ENCODE measurements at regions not wholly inside any gene's neighbourhood (a gene's known extent, or its start where the extent isn't known, plus 50 kb on each side); places are given as distances from the start of the nearest gene placed in this dataset.
"Not testable (repeated sequence)": the region's sequence is repeated elsewhere in the genome, so short reads cannot be mapped to it uniquely, and the experiment has no call there.

DNA sequence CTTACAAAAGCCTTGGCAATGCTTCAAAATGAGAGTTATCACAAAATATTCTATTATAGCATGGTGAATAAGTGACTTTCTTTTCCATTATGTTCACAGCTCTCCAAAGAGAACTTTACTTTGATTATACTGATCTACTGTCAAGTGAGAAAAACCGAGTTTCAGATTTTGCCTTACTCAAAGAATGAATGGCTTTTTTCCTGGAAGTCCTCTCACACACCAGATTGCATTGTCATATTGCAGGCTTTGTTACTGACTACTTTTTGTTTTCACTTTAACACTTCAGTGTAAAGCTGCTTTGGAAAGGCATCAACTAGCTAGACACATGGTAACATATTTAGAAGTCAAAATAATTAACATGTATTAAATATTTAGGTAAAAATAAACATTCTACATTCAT lies 765.2 kb upstream of the NUDT12 start:
- TF ChIP-seq EZH2phosphoT487 (IDR thresholded peaks at IDR 0.05; ENCODE audit: low read depth, severe bottlenecking, unreplicated experiment), result no peak
- no peak for TF ChIP-seq EZH2 (IDR thresholded peaks at IDR 0.05; ENCODE audit: borderline replicate concordance)
- TF ChIP-seq CTCF (IDR thresholded peaks at IDR 0.05; ENCODE audit: poor library complexity), result no peak
- DNase-seq (ENCODE audit: low spot score), result no peak
- H3K79me2 ChIP-seq, result no peaks in the 10 kb centered on the region
- H3K9me3 ChIP-seq (ENCODE audit: low read depth), result no peaks in the 10 kb centered on the region
- H2AFZ ChIP-seq, result no peak overlapping the region
- H3K4me2 ChIP-seq, result no peak overlapping the region
- H3K4me1 ChIP-seq (ENCODE audit: insufficient read depth), result no peaks in the 10 kb centered on the region
- 78% methylated on average over 1 of the region's 1 CpG for WGBS (ENCODE audit: low lambda C conversion rate, missing lambda C conversion rate)
- no peak overlapping the region for H3K27ac ChIP-seq
- no peaks in the 10 kb centered on the region for H3K9me2 ChIP-seq (replicated peaks; ENCODE audit: insufficient read depth)
- H3K36me3 ChIP-seq (replicated peaks; ENCODE audit: insufficient read depth, low read depth), result no peaks in the 10 kb centered on the region
- no peaks in the 10 kb centered on the region for H4K20me1 ChIP-seq (ENCODE audit: insufficient read depth, poor library complexity, severe bottlenecking)
- no peak overlapping the region for H3K4me3 ChIP-seq
- no peaks in the 10 kb centered on the region for H3K27me3 ChIP-seq

DNA sequence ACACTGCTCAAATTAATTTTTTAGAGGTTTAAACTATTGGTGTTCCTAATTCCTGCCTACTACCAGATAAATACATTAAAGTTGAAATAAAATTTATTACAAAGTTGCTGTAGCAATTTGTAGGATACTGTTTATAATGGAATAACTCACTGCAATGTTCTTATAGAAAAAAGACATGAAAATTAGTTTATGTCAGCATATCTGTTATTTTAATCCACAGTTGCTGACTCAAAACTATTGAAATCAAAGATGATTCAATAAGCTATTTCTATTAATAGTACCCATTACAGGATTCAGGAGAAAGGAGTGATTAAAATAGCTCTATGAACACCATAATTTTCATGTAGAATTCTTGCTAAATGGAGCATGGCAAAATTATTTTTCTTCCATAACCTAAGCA lies 764.4 kb upstream of the NUDT12 start:
- Histone ChIP-seq H3K79me2 (no peaks in the 10 kb centered on the region), H3K4me1 (ENCODE audit: insufficient read depth) (no peaks in the 10 kb centered on the region), H4K20me1 (ENCODE audit: insufficient read depth, poor library complexity, severe bottlenecking) (no peaks in the 10 kb centered on the region), H3K27ac (no peak overlapping the region), H3K36me3 (replicated peaks; ENCODE audit: insufficient read depth, low read depth) (no peaks in the 10 kb centered on the region), H3K9me2 (replicated peaks; ENCODE audit: insufficient read depth) (no peaks in the 10 kb centered on the region), H3K4me2 (no peak overlapping the region), H3K9me3 (ENCODE audit: low read depth) (no peaks in the 10 kb centered on the region), H2AFZ (no peak overlapping the region), H3K27me3 (no peaks in the 10 kb centered on the region), H3K4me3 (no peak overlapping the region)
- no peak for DNase-seq (ENCODE audit: low spot score)
- TF ChIP-seq CTCF (IDR thresholded peaks at IDR 0.05; ENCODE audit: poor library complexity), result no peak

DNA sequence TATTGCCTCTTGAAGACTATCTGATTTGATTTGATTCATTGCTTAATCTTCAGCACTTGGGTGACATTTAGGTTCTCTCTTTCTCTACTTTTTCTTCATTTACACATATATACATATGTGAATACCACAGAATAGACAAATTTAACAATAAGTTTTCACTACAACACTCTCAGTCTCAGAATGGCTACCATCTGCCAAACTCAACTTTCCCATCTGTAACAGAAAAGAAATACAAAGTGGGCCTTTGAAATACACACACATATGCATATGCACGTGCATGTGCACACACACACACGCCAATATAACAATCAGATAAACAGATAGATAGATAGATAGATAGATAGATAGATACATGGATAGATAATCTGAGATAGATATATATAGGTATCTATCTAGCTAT lies 762.8 kb upstream of the NUDT12 start:
- no peak for TF ChIP-seq EZH2 (IDR thresholded peaks at IDR 0.05; ENCODE audit: borderline replicate concordance)
- no peak for TF ChIP-seq EZH2phosphoT487 (IDR thresholded peaks at IDR 0.05; ENCODE audit: low read depth, severe bottlenecking, unreplicated experiment)
- TF ChIP-seq CTCF (IDR thresholded peaks at IDR 0.05; ENCODE audit: poor library complexity), result no peak
- H3K4me1 ChIP-seq (ENCODE audit: insufficient read depth), result no peaks in the 10 kb centered on the region
- no peak overlapping the region for H3K4me2 ChIP-seq
- no peaks in the 10 kb centered on the region for H3K36me3 ChIP-seq (replicated peaks; ENCODE audit: insufficient read depth, low read depth)
- H3K9me2 ChIP-seq (replicated peaks; ENCODE audit: insufficient read depth), result no peaks in the 10 kb centered on the region
- H3K27ac ChIP-seq, result no peak overlapping the region
- H3K4me3 ChIP-seq, result no peak overlapping the region
- H3K79me2 ChIP-seq, result no peaks in the 10 kb centered on the region
- no peaks in the 10 kb centered on the region for H4K20me1 ChIP-seq (ENCODE audit: insufficient read depth, poor library complexity, severe bottlenecking)
- no peaks in the 10 kb centered on the region for H3K27me3 ChIP-seq
- 95% methylated on average over 2 of the region's 2 CpGs for WGBS (ENCODE audit: low lambda C conversion rate, missing lambda C conversion rate)
- no peak for DNase-seq (ENCODE audit: low spot score)
- no peak overlapping the region for H2AFZ ChIP-seq
- no peaks in the 10 kb centered on the region for H3K9me3 ChIP-seq (ENCODE audit: low read depth)

DNA sequence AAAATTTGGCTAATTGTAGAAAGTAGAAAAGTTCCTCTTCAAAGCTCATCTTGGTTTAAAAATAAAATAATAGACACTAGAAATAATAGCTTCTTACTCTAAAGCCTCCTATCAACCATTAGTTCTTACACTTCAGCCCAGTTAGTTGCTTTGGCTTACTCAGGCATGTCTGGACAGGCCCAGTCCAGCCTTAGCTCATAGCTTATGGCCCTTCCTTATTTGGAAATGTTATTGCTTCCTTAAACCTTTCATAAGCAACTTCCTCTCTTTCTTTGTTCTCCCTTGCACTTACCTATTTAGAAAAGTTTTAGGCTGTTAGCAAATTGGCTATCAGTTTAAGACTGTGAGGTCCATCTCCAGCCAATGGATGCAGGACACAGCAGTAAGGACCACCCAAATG lies 754.1 kb upstream of the NUDT12 start:
- not testable (repeated sequence) for H3K36me3 ChIP-seq (replicated peaks; ENCODE audit: insufficient read depth, low read depth); DNase-seq (ENCODE audit: low spot score); H4K20me1 ChIP-seq (ENCODE audit: insufficient read depth, poor library complexity, severe bottlenecking); H3K4me1 ChIP-seq (ENCODE audit: insufficient read depth); H3K9me3 ChIP-seq (ENCODE audit: low read depth); H3K27me3 ChIP-seq; H3K27ac ChIP-seq; H3K79me2 ChIP-seq; H3K4me2 ChIP-seq; H3K9me2 ChIP-seq (replicated peaks; ENCODE audit: insufficient read depth); H3K4me3 ChIP-seq
- peak overlapping the region; percentile 28 for H2AFZ ChIP-seq
